HL-60 (cell line): ENCODE measurements at regions not wholly inside any gene's neighbourhood (a gene's known extent, or its start where the extent isn't known, plus 50 kb on each side); places are given as distances from the start of the nearest gene placed in this dataset.

Experiments
- DNase-seq, 2 experiments: peaks; one replicate each; pipeline ENCODE4 v3.0.0-alpha.2; 2010 to 2020; ENCODE audit warnings: low read depth in 1 of 2, low spot score in 1 of 2
- H3K27ac ChIP-seq: fragments of 250-450 bp; sonication (Bioruptor Pico); replicated peaks from 2 replicates; pipeline ENCODE4 v1.5.1; 2020; ENCODE audit warnings: mild to moderate bottlenecking, moderate library complexity
- H3K27me3 ChIP-seq: fragments of 250-450 bp; sonication (Bioruptor Pico); 2 replicates; pipeline ENCODE4 v1.5.1; 2021; ENCODE audit warnings: mild to moderate bottlenecking, moderate library complexity; ENCODE audit not compliant: insufficient read depth, poor library complexity, severe bottlenecking
- H3K4me3 ChIP-seq: replicated peaks from 2 replicates; pipeline ENCODE4 v1.5.1; 2011; ENCODE audit warnings: mild to moderate bottlenecking, control low read depth, low read length; ENCODE audit not compliant: insufficient read depth
- GABPA ChIP-seq: IDR thresholded peaks from 2 replicates; pipeline ENCODE4 v1.6.1; 2012; ENCODE audit warnings: low read depth
- POLR2AphosphoS5 ChIP-seq: IDR thresholded peaks from 2 replicates; pipeline ENCODE4 v1.6.1; 2012; ENCODE audit warnings: low read depth
- SPI1 ChIP-seq: IDR thresholded peaks from 2 replicates; pipeline ENCODE4 v1.6.1; 2012; ENCODE audit warnings: low read depth, mild to moderate bottlenecking, borderline replicate concordance
- TF ChIP-seq, protein P1 (sequence below): IDR thresholded peaks from 2 replicates; pipeline ENCODE4 v1.6.1; 2012; ENCODE audit warnings: low read depth; ENCODE audit not compliant: insufficient replicate concordance
- TF ChIP-seq, protein P2 (sequence below): IDR thresholded peaks from one replicate; pipeline ENCODE4 v1.5.1; 2011; ENCODE audit warnings: low read length, control low read depth, inconsistent platforms; ENCODE audit not compliant: insufficient read depth

DNA sequence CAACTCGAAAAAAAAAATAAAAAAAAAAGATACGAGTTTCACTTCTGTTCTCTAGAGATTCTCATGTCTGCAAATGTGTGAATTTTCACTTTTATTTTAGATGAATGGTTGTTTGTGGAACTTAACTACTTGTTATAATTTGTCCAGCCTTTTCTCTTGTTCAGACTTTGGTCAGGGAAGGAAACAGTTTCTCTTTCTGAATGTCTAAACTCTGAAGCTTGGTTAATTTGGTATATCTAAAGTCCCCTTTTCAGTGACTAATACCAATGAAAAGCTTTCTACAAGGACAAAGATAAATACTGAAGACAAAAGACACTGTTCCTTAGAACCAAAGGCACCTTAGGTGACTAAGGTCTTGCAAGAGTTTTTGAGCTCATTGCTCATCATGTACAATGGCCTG lies 144.4 kb upstream of the PIEZO2 start:
- H3K4me3 ChIP-seq = no peak overlapping the region
- TF ChIP-seq POLR2AphosphoS5 = no peak
- TF ChIP-seq SPI1 = no peak
- TF ChIP-seq, protein P1, sequence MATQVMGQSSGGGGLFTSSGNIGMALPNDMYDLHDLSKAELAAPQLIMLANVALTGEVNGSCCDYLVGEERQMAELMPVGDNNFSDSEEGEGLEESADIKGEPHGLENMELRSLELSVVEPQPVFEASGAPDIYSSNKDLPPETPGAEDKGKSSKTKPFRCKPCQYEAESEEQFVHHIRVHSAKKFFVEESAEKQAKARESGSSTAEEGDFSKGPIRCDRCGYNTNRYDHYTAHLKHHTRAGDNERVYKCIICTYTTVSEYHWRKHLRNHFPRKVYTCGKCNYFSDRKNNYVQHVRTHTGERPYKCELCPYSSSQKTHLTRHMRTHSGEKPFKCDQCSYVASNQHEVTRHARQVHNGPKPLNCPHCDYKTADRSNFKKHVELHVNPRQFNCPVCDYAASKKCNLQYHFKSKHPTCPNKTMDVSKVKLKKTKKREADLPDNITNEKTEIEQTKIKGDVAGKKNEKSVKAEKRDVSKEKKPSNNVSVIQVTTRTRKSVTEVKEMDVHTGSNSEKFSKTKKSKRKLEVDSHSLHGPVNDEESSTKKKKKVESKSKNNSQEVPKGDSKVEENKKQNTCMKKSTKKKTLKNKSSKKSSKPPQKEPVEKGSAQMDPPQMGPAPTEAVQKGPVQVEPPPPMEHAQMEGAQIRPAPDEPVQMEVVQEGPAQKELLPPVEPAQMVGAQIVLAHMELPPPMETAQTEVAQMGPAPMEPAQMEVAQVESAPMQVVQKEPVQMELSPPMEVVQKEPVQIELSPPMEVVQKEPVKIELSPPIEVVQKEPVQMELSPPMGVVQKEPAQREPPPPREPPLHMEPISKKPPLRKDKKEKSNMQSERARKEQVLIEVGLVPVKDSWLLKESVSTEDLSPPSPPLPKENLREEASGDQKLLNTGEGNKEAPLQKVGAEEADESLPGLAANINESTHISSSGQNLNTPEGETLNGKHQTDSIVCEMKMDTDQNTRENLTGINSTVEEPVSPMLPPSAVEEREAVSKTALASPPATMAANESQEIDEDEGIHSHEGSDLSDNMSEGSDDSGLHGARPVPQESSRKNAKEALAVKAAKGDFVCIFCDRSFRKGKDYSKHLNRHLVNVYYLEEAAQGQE = no peak
- TF ChIP-seq, protein P2, sequence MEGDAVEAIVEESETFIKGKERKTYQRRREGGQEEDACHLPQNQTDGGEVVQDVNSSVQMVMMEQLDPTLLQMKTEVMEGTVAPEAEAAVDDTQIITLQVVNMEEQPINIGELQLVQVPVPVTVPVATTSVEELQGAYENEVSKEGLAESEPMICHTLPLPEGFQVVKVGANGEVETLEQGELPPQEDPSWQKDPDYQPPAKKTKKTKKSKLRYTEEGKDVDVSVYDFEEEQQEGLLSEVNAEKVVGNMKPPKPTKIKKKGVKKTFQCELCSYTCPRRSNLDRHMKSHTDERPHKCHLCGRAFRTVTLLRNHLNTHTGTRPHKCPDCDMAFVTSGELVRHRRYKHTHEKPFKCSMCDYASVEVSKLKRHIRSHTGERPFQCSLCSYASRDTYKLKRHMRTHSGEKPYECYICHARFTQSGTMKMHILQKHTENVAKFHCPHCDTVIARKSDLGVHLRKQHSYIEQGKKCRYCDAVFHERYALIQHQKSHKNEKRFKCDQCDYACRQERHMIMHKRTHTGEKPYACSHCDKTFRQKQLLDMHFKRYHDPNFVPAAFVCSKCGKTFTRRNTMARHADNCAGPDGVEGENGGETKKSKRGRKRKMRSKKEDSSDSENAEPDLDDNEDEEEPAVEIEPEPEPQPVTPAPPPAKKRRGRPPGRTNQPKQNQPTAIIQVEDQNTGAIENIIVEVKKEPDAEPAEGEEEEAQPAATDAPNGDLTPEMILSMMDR = no peak
- TF ChIP-seq GABPA = no peak
- H3K27ac ChIP-seq = no peak overlapping the region
- DNase-seq = no peak
- peaks cover 4% of the 10 kb centered on the region for H3K27me3 ChIP-seq

DNA sequence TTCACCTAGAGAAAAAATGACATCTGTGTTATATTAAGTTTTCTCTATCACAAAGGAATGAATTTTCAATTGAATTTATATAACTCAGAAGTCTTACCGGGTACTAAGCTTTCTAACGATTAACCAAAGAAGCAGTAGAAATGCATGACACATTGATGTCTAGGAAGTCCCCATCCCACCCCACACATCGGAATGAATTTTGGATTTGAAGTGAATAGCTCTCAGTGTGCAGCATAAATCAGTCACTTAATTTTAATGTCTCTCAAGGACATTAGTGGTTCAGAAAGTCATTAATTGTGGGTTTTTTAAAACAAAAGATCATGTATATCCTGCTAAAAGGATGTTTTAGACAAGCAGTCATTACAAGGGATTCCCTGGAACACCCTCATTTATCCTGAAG lies 141.4 kb upstream of the PIEZO2 start:
- Histone ChIP-seq H3K27ac (no peak overlapping the region), H3K4me3 (no peak overlapping the region), H3K27me3 (peaks cover 4% of the 10 kb centered on the region)
- no peak for DNase-seq
- no peak for TF ChIP-seq SPI1
- TF ChIP-seq, protein P1 = no peak
- TF ChIP-seq POLR2AphosphoS5 = no peak
- TF ChIP-seq, protein P2 = no peak
- TF ChIP-seq GABPA = no peak

DNA sequence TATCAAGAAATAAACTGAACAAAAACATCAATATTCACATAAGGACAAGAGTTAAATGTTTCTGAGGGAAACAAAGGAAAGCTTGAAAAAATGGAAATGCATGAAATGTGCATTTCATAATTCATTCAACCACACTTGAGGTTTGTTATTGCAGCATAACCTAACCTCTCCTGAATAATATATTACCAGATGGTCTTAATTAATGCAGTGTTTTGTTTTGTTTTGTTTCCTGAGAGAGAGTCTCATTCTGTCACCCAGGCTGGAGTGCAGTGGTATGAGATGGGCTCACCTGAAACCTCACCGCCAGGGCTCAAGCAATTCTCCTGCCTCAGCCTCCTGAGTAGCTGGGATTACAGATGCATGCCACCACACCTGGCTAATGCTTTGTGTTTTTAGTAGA lies 139.9 kb upstream of the PIEZO2 start:
- DNase-seq = no peak
- Histone ChIP-seq H3K27me3 (no peaks in the 10 kb centered on the region), H3K4me3 (no peak overlapping the region), H3K27ac (no peak overlapping the region)
- no peak for TF ChIP-seq POLR2AphosphoS5
- TF ChIP-seq GABPA = no peak
- TF ChIP-seq, protein P2 = no peak
- no peak for TF ChIP-seq SPI1
- TF ChIP-seq, protein P1 = no peak
